Sigmoid colon (tissue), 4 donors: ENCODE measurements at regions not wholly inside any gene's neighbourhood (a gene's known extent, or its start where the extent isn't known, plus 50 kb on each side); places are given as distances from the start of the nearest gene placed in this dataset.

Experiments used
- EP300 ChIP-seq, 4 donors: sonication (generic); formaldehyde crosslinking; IDR thresholded peaks; one replicate each; pipeline ENCODE4 v1.6.1; 2017; ENCODE audit warnings: antibody characterized with exemption in 4 of 4
- POLR2A ChIP-seq, 2 donors: fragments of 450-650 bp; IDR thresholded peaks; one replicate each; pipeline ENCODE4 v1.6.1; 2016; ENCODE audit warnings: antibody characterized with exemption in 2 of 2, mild to moderate bottlenecking in 2 of 2, moderate library complexity in 2 of 2
- POLR2AphosphoS5 ChIP-seq, 4 donors: sonication (generic); formaldehyde crosslinking; IDR thresholded peaks; one replicate each; pipeline ENCODE4 v1.6.1; 2017; ENCODE audit warnings: antibody characterized with exemption in 4 of 4
- TF ChIP-seq, protein P1 (sequence below), 4 experiments: fragments of 450-650 bp in 3 of 4; fragments of 200-600 bp in 1 of 4; IDR thresholded peaks; one replicate each; pipeline ENCODE4 v1.5.1; 2016 to 2019; ENCODE audit warnings: antibody characterized with exemption in 4 of 4, mild to moderate bottlenecking in 3 of 4, moderate library complexity in 2 of 4

DNA sequence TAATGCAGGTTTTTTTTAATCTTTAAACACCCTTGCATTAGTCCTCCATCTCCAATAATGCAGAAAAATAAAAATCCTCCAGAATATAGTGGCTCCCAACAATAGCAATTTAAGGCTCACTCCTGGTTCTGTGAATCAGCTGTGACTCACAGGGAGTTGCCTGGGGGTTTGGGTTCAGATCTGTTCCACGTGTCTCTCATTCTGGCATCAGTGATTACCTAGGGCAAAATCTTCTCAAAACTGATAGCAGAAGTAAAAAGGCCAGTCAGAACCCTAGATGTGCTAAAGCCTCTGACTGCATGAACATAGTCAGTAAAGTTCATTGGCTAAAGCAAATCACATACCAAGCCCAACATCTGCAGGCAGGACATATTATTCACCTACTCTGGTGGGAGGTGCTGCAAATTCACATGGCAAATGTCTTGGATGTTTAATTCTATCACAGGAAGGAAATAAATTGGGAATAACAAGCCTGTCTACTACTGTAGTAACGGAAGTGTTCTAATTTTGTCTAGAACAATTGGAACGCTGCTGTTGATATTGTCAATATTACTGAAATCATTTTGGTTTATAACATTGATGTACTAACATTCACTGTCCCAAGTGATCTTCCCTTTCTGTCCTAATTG, 364.1 kb upstream of the CNTN4 start:
- TF ChIP-seq POLR2A (IDR thresholded peaks at IDR 0.05) (no peak), EP300 (IDR thresholded peaks at IDR 0.05) (no peak), POLR2AphosphoS5 (IDR thresholded peaks at IDR 0.05) (no peak)
- TF ChIP-seq, protein P1, sequence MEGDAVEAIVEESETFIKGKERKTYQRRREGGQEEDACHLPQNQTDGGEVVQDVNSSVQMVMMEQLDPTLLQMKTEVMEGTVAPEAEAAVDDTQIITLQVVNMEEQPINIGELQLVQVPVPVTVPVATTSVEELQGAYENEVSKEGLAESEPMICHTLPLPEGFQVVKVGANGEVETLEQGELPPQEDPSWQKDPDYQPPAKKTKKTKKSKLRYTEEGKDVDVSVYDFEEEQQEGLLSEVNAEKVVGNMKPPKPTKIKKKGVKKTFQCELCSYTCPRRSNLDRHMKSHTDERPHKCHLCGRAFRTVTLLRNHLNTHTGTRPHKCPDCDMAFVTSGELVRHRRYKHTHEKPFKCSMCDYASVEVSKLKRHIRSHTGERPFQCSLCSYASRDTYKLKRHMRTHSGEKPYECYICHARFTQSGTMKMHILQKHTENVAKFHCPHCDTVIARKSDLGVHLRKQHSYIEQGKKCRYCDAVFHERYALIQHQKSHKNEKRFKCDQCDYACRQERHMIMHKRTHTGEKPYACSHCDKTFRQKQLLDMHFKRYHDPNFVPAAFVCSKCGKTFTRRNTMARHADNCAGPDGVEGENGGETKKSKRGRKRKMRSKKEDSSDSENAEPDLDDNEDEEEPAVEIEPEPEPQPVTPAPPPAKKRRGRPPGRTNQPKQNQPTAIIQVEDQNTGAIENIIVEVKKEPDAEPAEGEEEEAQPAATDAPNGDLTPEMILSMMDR (IDR thresholded peaks at IDR 0.05): no peak
